Stomach smooth muscle (tissue), 2 donors: ENCODE measurements at regions not wholly inside any gene's neighbourhood (a gene's known extent, or its start where the extent isn't known, plus 50 kb on each side); places are given as distances from the start of the nearest gene placed in this dataset.
"Not testable (repeated sequence)": the region's sequence is repeated elsewhere in the genome, so short reads cannot be mapped to it uniquely, and the experiment has no call there.

ENCODE experiments used
- H3K27ac ChIP-seq: one replicate; pipeline ENCODE4 v1.7.0; 2013; ENCODE audit warnings: mild to moderate bottlenecking, low read length, inconsistent platforms
- H3K27me3 ChIP-seq, 2 donors: one replicate each; pipeline ENCODE4 v1.7.0; 2013; ENCODE audit warnings: low read length in 2 of 2; ENCODE audit not compliant: insufficient read depth in 2 of 2, control insufficient read depth in 1 of 2
- H3K36me3 ChIP-seq, 2 donors: one replicate each; pipeline ENCODE4 v1.7.0; 2013; ENCODE audit warnings: low read length in 2 of 2; ENCODE audit not compliant: control insufficient read depth in 2 of 2, insufficient read depth in 2 of 2
- H3K4me1 ChIP-seq: one replicate; pipeline ENCODE4 v1.7.0; 2013; ENCODE audit warnings: low read length; ENCODE audit not compliant: control insufficient read depth, insufficient read depth
- H3K4me3 ChIP-seq, 2 donors: one replicate each; pipeline ENCODE4 v1.7.0; 2013; ENCODE audit warnings: low read length in 2 of 2
- H3K9ac ChIP-seq, 2 donors: one replicate each; pipeline ENCODE4 v1.7.0; 2013; ENCODE audit warnings: low read length in 2 of 2, mild to moderate bottlenecking in 1 of 2
- H3K9me3 ChIP-seq, 2 donors: one replicate each; pipeline ENCODE4 v1.7.0; 2013; ENCODE audit warnings: low read length in 2 of 2; ENCODE audit not compliant: control insufficient read depth in 2 of 2
- donor health status: healthy.
- donor health status: Pancreatic carcinoma.

DNA sequence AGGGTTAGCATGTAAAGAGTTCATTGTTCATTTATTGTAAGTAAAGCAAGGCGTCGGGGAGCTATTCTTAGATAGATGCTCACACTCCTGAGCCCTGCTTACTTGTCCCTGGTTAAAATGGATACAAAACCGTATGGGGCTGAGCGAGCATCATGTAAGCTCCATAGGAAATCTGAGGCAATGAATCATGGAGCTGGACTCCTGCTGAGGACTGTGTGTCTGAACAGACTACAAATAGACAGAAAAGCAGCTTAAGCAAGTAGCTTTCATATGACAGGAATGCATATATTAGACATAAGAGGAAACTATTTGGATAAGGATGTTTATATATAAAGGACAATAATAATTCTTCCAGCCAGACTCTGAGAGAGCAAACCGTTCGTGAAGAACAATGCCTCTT lies 604.9 kb upstream of the PTBP2 start:
- H3K27me3 ChIP-seq, result no peaks in the 10 kb centered on the region
- no peak overlapping the region for H3K27ac ChIP-seq
- H3K4me3 ChIP-seq, result no peak overlapping the region
- no peaks in the 10 kb centered on the region for H3K9me3 ChIP-seq
- H3K4me1 ChIP-seq, result no peaks in the 10 kb centered on the region
- H3K36me3 ChIP-seq, result no peaks in the 10 kb centered on the region
- H3K9ac ChIP-seq, result no peak overlapping the region

DNA sequence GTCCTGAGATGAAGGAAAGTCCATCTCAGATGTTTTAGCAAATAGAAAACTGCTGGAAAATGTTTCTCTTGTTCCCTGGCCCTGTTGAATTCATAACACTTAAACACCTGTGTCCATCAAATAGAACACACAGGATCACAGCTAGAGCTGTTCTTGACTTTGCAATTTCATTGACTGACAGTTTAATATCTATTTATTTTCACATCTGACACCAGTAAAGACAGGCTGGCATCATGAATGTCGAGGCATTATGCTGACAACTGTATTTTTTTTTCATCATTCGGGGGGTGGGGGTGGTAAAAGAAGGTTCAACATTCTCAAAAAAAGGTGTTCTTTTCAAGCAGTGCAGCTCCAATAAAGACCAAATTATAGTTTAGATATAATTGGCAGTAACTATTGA lies 591.2 kb upstream of the PTBP2 start:
- Histone ChIP-seq H3K4me3 (no peak overlapping the region), H3K4me1 (no peaks in the 10 kb centered on the region), H3K9me3 (no peaks in the 10 kb centered on the region), H3K27ac (no peak overlapping the region), H3K27me3 (no peaks in the 10 kb centered on the region), H3K9ac (no peak overlapping the region), H3K36me3 (no peaks in the 10 kb centered on the region)

- H3K36me3 ChIP-seq, result no peaks in the 10 kb centered on the region
- H3K4me3 ChIP-seq, result no peak overlapping the region
- H3K9ac ChIP-seq, result no peak overlapping the region
- no peaks in the 10 kb centered on the region for H3K4me1 ChIP-seq
- peaks cover 0 to 4% of the 10 kb centered on the region in 2 donors for H3K9me3 ChIP-seq
- H3K27ac ChIP-seq, result no peak overlapping the region
- H3K27me3 ChIP-seq, result no peaks in the 10 kb centered on the region
Observed at GRCh38 chr1:96144636-96145035, 576.9 kb upstream of the PTBP2 start.

DNA sequence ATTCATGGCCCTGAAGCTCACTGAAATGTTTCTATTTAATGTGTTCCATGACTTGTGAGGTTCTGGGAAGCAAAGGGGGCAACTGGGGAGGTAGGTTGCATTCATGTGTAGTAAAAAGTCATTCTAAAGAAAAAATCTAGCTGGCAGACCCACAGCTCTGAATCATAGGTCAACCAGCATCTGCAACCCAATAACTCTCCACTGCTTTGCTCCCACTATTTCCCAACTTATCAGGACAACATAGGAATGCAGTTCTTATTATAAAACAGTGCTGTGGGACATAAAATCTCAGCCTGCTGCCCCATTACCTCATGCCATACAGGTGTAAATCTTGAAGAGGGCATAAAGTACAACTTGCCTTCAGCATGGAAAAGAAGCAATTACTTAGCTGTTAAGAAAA lies 576.1 kb upstream of the PTBP2 start:
- H3K36me3 ChIP-seq, result no peaks in the 10 kb centered on the region
- H3K9me3 ChIP-seq, result peaks cover 0 to 4% of the 10 kb centered on the region in 2 donors
- H3K27ac ChIP-seq, result no peak overlapping the region
- H3K27me3 ChIP-seq, result no peaks in the 10 kb centered on the region
- H3K4me1 ChIP-seq, result no peaks in the 10 kb centered on the region
- H3K4me3 ChIP-seq, result no peak overlapping the region
- H3K9ac ChIP-seq, result no peak overlapping the region

DNA sequence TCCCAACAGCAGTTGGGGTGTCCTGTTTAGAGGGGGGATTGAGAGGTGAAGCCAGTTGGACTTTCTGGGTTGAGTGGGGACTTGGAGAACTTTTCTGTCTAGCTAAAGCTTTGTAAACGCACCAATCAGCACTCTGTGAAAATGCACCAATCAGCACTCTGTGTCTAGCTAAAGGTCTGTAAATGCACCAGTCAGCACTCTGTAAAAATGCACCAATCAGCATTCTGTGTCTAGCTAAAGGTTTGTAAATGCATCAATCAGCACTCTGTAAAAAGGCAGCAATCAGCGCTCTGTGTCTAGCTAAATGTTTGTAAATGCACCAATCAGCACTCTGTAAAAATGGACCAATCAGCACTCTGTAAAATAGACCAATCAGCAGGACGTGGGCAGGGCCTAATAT lies 568.6 kb upstream of the PTBP2 start:
- H3K4me1 ChIP-seq, H3K9ac ChIP-seq, H3K4me3 ChIP-seq, H3K27me3 ChIP-seq, H3K9me3 ChIP-seq, H3K27ac ChIP-seq, H3K36me3 ChIP-seq: not testable (repeated sequence)

DNA sequence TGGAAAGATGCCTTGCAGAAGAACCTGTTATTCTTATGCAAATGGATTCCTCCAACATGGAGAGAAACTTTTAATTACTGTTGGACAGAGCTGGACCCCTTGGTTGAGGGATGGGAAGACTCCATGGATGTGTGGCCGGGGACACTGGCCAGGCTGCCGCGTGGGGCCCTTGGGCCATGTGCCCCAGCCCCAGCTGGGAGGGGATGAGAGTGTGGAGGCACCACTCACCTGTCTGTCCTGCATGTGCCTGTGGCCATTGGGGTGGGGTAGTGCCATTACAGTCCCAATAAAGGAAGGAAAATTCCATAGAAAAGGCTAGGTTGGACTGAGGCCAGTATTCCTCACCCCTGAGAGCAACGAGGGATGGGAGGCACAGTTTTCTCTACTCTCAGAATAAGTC lies 564.5 kb upstream of the PTBP2 start:
- no peaks in the 10 kb centered on the region for H3K36me3 ChIP-seq
- no peaks in the 10 kb centered on the region for H3K27me3 ChIP-seq
- no peaks in the 10 kb centered on the region for H3K9me3 ChIP-seq
- H3K9ac ChIP-seq, result no peak overlapping the region
- no peak overlapping the region for H3K4me3 ChIP-seq
- H3K27ac ChIP-seq, result no peak overlapping the region
- no peaks in the 10 kb centered on the region for H3K4me1 ChIP-seq

DNA sequence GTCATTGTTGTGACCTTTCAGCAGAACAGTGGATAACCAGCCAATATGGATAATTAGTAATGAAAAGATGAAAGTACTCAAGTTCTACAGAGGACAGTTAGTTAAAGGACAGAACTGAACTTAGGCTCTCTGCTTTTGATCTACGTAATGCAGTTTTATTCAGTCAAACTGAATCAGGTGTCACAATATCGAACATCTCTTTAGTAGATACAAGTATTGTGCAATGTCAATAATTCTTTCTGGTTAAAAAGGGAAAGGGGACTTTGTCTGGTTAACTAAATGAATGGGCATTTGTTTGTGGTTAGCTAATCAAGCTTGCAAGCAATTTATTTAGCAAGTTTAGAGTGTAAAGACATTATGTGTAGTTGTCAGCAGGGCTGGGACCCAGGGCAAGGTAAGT lies 562.2 kb upstream of the PTBP2 start:
- Histone ChIP-seq H3K27ac (no peak overlapping the region), H3K9me3 (no peaks in the 10 kb centered on the region), H3K9ac (no peak overlapping the region), H3K36me3 (no peaks in the 10 kb centered on the region), H3K4me1 (no peaks in the 10 kb centered on the region), H3K27me3 (no peaks in the 10 kb centered on the region), H3K4me3 (no peak overlapping the region)

GRCh38 chr1:96164053-96164452 lies 557.5 kb upstream of the PTBP2 start:
- Histone ChIP-seq H3K9ac (no peak overlapping the region), H3K9me3 (peaks cover 0 to 3% of the 10 kb centered on the region in 2 donors), H3K4me3 (no peak overlapping the region), H3K4me1 (no peaks in the 10 kb centered on the region), H3K27ac (no peak overlapping the region), H3K36me3 (no peaks in the 10 kb centered on the region), H3K27me3 (no peaks in the 10 kb centered on the region)

- Histone ChIP-seq H3K4me1 (no peaks in the 10 kb centered on the region), H3K4me3 (no peak overlapping the region), H3K9me3 (no peaks in the 10 kb centered on the region), H3K27me3 (no peaks in the 10 kb centered on the region), H3K36me3 (no peaks in the 10 kb centered on the region), H3K9ac (no peak overlapping the region), H3K27ac (no peak overlapping the region)
Observed at GRCh38 chr1:96178053-96178452, 543.5 kb upstream of the PTBP2 start.

- H3K9me3 ChIP-seq, result no peaks in the 10 kb centered on the region
- H3K4me1 ChIP-seq, result no peaks in the 10 kb centered on the region
- no peak overlapping the region for H3K4me3 ChIP-seq
- no peak overlapping the region for H3K9ac ChIP-seq
- no peak overlapping the region for H3K27ac ChIP-seq
- H3K36me3 ChIP-seq, result no peaks in the 10 kb centered on the region
- no peaks in the 10 kb centered on the region for H3K27me3 ChIP-seq
Observed at GRCh38 chr1:96183485-96183884, 538.1 kb upstream of the PTBP2 start.

- H3K36me3 ChIP-seq, result no peaks in the 10 kb centered on the region
- H3K9me3 ChIP-seq, result no peaks in the 10 kb centered on the region
- no peaks in the 10 kb centered on the region for H3K4me1 ChIP-seq
- no peak overlapping the region for H3K27ac ChIP-seq
- no peak overlapping the region for H3K4me3 ChIP-seq
- H3K9ac ChIP-seq, result no peak overlapping the region
- H3K27me3 ChIP-seq, result no peaks in the 10 kb centered on the region
Observed at GRCh38 chr1:96183928-96184327, 537.7 kb upstream of the PTBP2 start.

DNA sequence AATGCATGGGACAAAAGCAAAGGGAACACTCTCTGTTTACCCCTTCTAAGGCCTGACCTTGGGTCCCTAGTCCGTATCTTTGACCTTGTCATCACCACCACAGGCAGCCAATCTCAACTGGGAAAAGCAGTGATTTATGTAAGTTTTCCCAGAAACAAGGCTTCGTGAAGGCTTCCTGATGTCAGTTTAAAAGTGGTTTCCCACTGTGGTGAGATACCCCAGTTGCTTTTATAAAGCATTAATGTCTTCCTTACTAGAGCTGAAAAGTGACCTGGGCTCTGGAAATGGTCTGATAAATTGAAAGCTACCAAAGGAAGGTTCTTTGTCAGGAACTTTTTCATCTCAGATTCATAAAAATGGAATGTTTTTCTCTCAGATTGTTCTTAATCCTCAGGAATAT lies 536.4 kb upstream of the PTBP2 start:
- Histone ChIP-seq H3K4me1 (no peaks in the 10 kb centered on the region), H3K27me3 (no peaks in the 10 kb centered on the region), H3K36me3 (no peaks in the 10 kb centered on the region), H3K9me3 (no peaks in the 10 kb centered on the region), H3K9ac (no peak overlapping the region), H3K4me3 (no peak overlapping the region), H3K27ac (no peak overlapping the region)
